Lower leg skin (tissue), 3 donors: ENCODE measurements at regions not wholly inside any gene's neighbourhood (a gene's known extent, or its start where the extent isn't known, plus 50 kb on each side); places are given as distances from the start of the nearest gene placed in this dataset.

Source experiments
- POLR2A ChIP-seq, 2 donors: fragments of 450-650 bp; IDR thresholded peaks; one replicate each; pipeline ENCODE4 v1.6.1; 2016 to 2017; ENCODE audit warnings: antibody characterized with exemption in 2 of 2, mild to moderate bottlenecking in 1 of 2, moderate library complexity in 1 of 2
- TF ChIP-seq, protein P1 (sequence below), 3 donors: fragments of 450-650 bp; IDR thresholded peaks; one replicate each; pipeline ENCODE4 v1.5.1; 2016; ENCODE audit warnings: antibody characterized with exemption in 3 of 3, mild to moderate bottlenecking in 3 of 3, moderate library complexity in 2 of 3

DNA sequence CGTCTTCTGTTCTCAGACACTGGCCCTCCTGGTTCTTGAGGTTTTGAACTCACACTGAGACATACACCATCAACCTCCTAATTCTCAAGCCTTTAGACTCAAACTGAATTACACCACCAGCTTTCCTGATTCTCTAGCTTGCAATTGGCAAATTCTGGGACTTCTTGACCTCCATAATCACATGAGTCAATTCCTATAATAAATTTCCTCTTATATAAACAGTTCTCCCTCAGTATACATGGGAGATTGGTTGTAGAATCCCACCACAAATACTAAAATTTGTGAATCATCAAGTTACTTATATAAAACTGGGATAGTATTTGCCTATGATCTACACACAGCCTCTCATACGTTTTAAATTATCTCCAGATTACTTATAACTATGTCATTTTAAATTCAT is 162.2 kb downstream of the DIO2 start:
- TF ChIP-seq POLR2A (IDR thresholded peaks at IDR 0.05), result no peak
- TF ChIP-seq, protein P1, sequence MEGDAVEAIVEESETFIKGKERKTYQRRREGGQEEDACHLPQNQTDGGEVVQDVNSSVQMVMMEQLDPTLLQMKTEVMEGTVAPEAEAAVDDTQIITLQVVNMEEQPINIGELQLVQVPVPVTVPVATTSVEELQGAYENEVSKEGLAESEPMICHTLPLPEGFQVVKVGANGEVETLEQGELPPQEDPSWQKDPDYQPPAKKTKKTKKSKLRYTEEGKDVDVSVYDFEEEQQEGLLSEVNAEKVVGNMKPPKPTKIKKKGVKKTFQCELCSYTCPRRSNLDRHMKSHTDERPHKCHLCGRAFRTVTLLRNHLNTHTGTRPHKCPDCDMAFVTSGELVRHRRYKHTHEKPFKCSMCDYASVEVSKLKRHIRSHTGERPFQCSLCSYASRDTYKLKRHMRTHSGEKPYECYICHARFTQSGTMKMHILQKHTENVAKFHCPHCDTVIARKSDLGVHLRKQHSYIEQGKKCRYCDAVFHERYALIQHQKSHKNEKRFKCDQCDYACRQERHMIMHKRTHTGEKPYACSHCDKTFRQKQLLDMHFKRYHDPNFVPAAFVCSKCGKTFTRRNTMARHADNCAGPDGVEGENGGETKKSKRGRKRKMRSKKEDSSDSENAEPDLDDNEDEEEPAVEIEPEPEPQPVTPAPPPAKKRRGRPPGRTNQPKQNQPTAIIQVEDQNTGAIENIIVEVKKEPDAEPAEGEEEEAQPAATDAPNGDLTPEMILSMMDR (IDR thresholded peaks at IDR 0.05), result no peak
